SU-DHL-6 (cell line): ENCODE measurements at regions not wholly inside any gene's neighbourhood (a gene's known extent, or its start where the extent isn't known, plus 50 kb on each side); places are given as distances from the start of the nearest gene placed in this dataset.

Experiments
- H2AFZ ChIP-seq: fragments of 200-600 bp; sonication (generic); 2 replicates; pipeline ENCODE4 v1.6.1; 2014; ENCODE audit warnings: low read depth, mild to moderate bottlenecking, moderate library complexity, mixed read lengths, antibody characterized with exemption, low read length; ENCODE audit not compliant: severe bottlenecking
- H3F3A ChIP-seq: fragments of 200-600 bp; shearing (Covaris generic); 2 replicates; pipeline ENCODE4 v1.6.0; 2016; ENCODE audit warnings: antibody characterized with exemption, mild to moderate bottlenecking; ENCODE audit not compliant: insufficient read depth
- H3K27ac ChIP-seq: fragments of 200-600 bp; sonication (generic); 2 replicates; pipeline ENCODE4 v1.5.1; 2016; ENCODE audit warnings: low read depth, mild to moderate bottlenecking, low read length, moderate library complexity, mixed read lengths
- H3K27me3 ChIP-seq: fragments of 200-600 bp; sonication (generic), shearing (Covaris generic); 2 replicates; pipeline ENCODE4 v1.6.0; 2014; ENCODE audit warnings: mild to moderate bottlenecking, low read length
- H3K36me3 ChIP-seq: fragments of 200-600 bp; sonication (generic); 2 replicates; pipeline ENCODE4 v1.6.1; 2014; ENCODE audit warnings: mild to moderate bottlenecking, low read length, mixed read lengths
- H3K4me2 ChIP-seq: fragments of 300-600, 200-600 bp; shearing (Covaris generic), sonication (generic); 2 replicates; pipeline ENCODE4 v1.6.0; 2014; ENCODE audit warnings: low read length, low read depth, mild to moderate bottlenecking; ENCODE audit not compliant: poor library complexity, severe bottlenecking
- H3K4me3 ChIP-seq: fragments of 200-600 bp; sonication (generic); 2 replicates; pipeline ENCODE4 v1.5.1; 2014; ENCODE audit warnings: antibody characterized with exemption, low read length, mild to moderate bottlenecking, mixed read lengths; ENCODE audit not compliant: insufficient read depth, poor library complexity, severe bottlenecking
- H3K79me2 ChIP-seq: fragments of 200-600 bp; sonication (generic); 2 replicates; pipeline ENCODE4 v1.6.1; 2014; ENCODE audit warnings: mild to moderate bottlenecking, low read length, moderate library complexity; ENCODE audit not compliant: insufficient read depth
- H3K9ac ChIP-seq: fragments of 200-600 bp; sonication (generic); 2 replicates; pipeline ENCODE4 v1.7.0; 2014; ENCODE audit warnings: mild to moderate bottlenecking, low read length
- H3K9me2 ChIP-seq: fragments of 200-600 bp; sonication (generic); replicated peaks from 2 replicates; pipeline ENCODE4 v1.6.1; 2014; ENCODE audit warnings: low read length; ENCODE audit not compliant: insufficient read depth
- H3K9me3 ChIP-seq: fragments of 200-600 bp; sonication (generic); 2 replicates; pipeline ENCODE4 v1.6.1; 2014; ENCODE audit warnings: low read length, mixed read lengths; ENCODE audit not compliant: insufficient read depth
- H4K20me1 ChIP-seq: fragments of 200-600 bp; sonication (generic); 2 replicates; pipeline ENCODE4 v1.6.1; 2014; ENCODE audit warnings: low read depth, mild to moderate bottlenecking, antibody characterized with exemption, low read length, moderate library complexity, mixed read lengths
- CTCF ChIP-seq: fragments of 200-600 bp; sonication (generic); IDR thresholded peaks from one replicate; pipeline ENCODE4 v1.5.1; 2017; ENCODE audit warnings: antibody characterized with exemption, mild to moderate bottlenecking, low read length, moderate library complexity; ENCODE audit not compliant: insufficient read depth, poor library complexity, severe bottlenecking
- EZH2phosphoT487 ChIP-seq: fragments of 200-600 bp; sonication (generic), shearing (Covaris generic); conservative IDR thresholded peaks from 2 replicates; pipeline ENCODE4 v1.6.1; 2018; ENCODE audit warnings: mild to moderate bottlenecking, antibody characterized with exemption, low read length, moderate library complexity, mixed read lengths

GRCh38 chr9:22374051-22374450, 72.6 kb upstream of the DMRTA1 start:
- Histone ChIP-seq H3K9me3 (no peaks in the 10 kb centered on the region), H2AFZ (no peak overlapping the region), H3K79me2 (no peaks in the 10 kb centered on the region), H3K36me3 (no peaks in the 10 kb centered on the region), H3F3A (no peaks in the 10 kb centered on the region), H3K9ac (no peak overlapping the region), H3K9me2 (no peaks in the 10 kb centered on the region), H3K27me3 (no peaks in the 10 kb centered on the region), H3K4me2 (no peak overlapping the region), H4K20me1 (no peaks in the 10 kb centered on the region), H3K4me3 (no peak overlapping the region), H3K27ac (no peak overlapping the region)
- TF ChIP-seq CTCF: no peak
- no peak for TF ChIP-seq EZH2phosphoT487

GRCh38 chr9:22379272-22379671, 67.4 kb upstream of the DMRTA1 start:
- Histone ChIP-seq H2AFZ (no peak overlapping the region), H3K9me2 (no peaks in the 10 kb centered on the region), H3K27ac (no peak overlapping the region), H3F3A (no peaks in the 10 kb centered on the region), H3K9me3 (no peaks in the 10 kb centered on the region), H3K36me3 (no peaks in the 10 kb centered on the region), H4K20me1 (no peaks in the 10 kb centered on the region), H3K27me3 (no peaks in the 10 kb centered on the region), H3K79me2 (no peaks in the 10 kb centered on the region), H3K9ac (no peak overlapping the region), H3K4me2 (no peak overlapping the region), H3K4me3 (no peak overlapping the region)
- no peak for TF ChIP-seq CTCF
- no peak for TF ChIP-seq EZH2phosphoT487

GRCh38 chr9:22381170-22381569, 65.5 kb upstream of the DMRTA1 start:
- no peak overlapping the region for H3K4me3 ChIP-seq
- no peaks in the 10 kb centered on the region for H3K36me3 ChIP-seq
- no peak overlapping the region for H3K9ac ChIP-seq
- no peaks in the 10 kb centered on the region for H3K9me3 ChIP-seq
- no peak overlapping the region for H3K4me2 ChIP-seq
- H3K9me2 ChIP-seq: no peaks in the 10 kb centered on the region
- H3K79me2 ChIP-seq: no peaks in the 10 kb centered on the region
- no peak overlapping the region for H3K27ac ChIP-seq
- H3K27me3 ChIP-seq: no peaks in the 10 kb centered on the region
- no peaks in the 10 kb centered on the region for H4K20me1 ChIP-seq
- TF ChIP-seq CTCF: no peak
- TF ChIP-seq EZH2phosphoT487: no peak
- no peaks in the 10 kb centered on the region for H3F3A ChIP-seq
- no peak overlapping the region for H2AFZ ChIP-seq

- Histone ChIP-seq H3K79me2 (no peaks in the 10 kb centered on the region), H3K9me2 (no peaks in the 10 kb centered on the region), H3F3A (no peaks in the 10 kb centered on the region), H2AFZ (no peak overlapping the region), H3K9ac (no peak overlapping the region), H3K9me3 (no peaks in the 10 kb centered on the region), H3K4me2 (no peak overlapping the region), H3K36me3 (no peaks in the 10 kb centered on the region), H3K4me3 (no peak overlapping the region), H3K27me3 (no peaks in the 10 kb centered on the region), H4K20me1 (no peaks in the 10 kb centered on the region), H3K27ac (no peak overlapping the region)
- TF ChIP-seq EZH2phosphoT487: no peak
- no peak for TF ChIP-seq CTCF
Observed at GRCh38 chr9:22382331-22382730, 64.3 kb upstream of the DMRTA1 start.
